ENCODE measurements at regions not wholly inside any gene's neighbourhood (a gene's known extent, or its start where the extent isn't known, plus 50 kb on each side); places are given as distances from the start of the nearest gene placed in this dataset.

GRCh38 chr11:129324533-129325175 lies 51.0 kb upstream of the BARX2 start:
- Histone ChIP-seq H3K4me1 (ENCODE audit: control insufficient read depth, insufficient read depth, low read length) (peaks cover 2% of the 10 kb centered on the region), H3K9me3 (ENCODE audit: control insufficient read depth in 2 of 2, low read length in 2 of 2) (no peaks in the 10 kb centered on the region), H3K4me3 (ENCODE audit: low read length in 2 of 2) (peak overlapping the region in 1 of 2 donors; percentile 49), H3K36me3 (ENCODE audit: control insufficient read depth in 2 of 2, insufficient read depth in 2 of 2, low read length in 2 of 2) (no peaks in the 10 kb centered on the region), H3K9ac (ENCODE audit: low read length in 2 of 2) (no peak overlapping the region), H3K27ac (ENCODE audit: low read length) (no peak overlapping the region), H3K27me3 (ENCODE audit: control insufficient read depth in 1 of 2, insufficient read depth in 2 of 2, low read length in 2 of 2) (no peaks in the 10 kb centered on the region)

- Histone ChIP-seq H3K27me3 (ENCODE audit: control insufficient read depth in 1 of 2, insufficient read depth in 2 of 2, low read length in 2 of 2) (no peaks in the 10 kb centered on the region), H3K4me3 (ENCODE audit: low read length in 2 of 2) (peak overlapping the region in 1 of 2 donors; percentile 49), H3K9me3 (ENCODE audit: control insufficient read depth in 2 of 2, low read length in 2 of 2) (no peaks in the 10 kb centered on the region), H3K27ac (ENCODE audit: low read length) (no peak overlapping the region), H3K9ac (ENCODE audit: low read length in 2 of 2) (no peak overlapping the region), H3K4me1 (ENCODE audit: control insufficient read depth, insufficient read depth, low read length) (peaks cover 2% of the 10 kb centered on the region), H3K36me3 (ENCODE audit: control insufficient read depth in 2 of 2, insufficient read depth in 2 of 2, low read length in 2 of 2) (no peaks in the 10 kb centered on the region)
Measured at GRCh38 chr11:129323896-129324502, 51.6 kb upstream of the BARX2 start.

- Histone ChIP-seq H3K27me3 (ENCODE audit: control insufficient read depth in 1 of 2, insufficient read depth in 2 of 2, low read length in 2 of 2) (no peaks in the 10 kb centered on the region), H3K9me3 (ENCODE audit: control insufficient read depth in 2 of 2, low read length in 2 of 2) (no peaks in the 10 kb centered on the region), H3K27ac (ENCODE audit: low read length) (no peak overlapping the region), H3K4me3 (ENCODE audit: low read length in 2 of 2) (no peak overlapping the region), H3K36me3 (ENCODE audit: control insufficient read depth in 2 of 2, insufficient read depth in 2 of 2, low read length in 2 of 2) (no peaks in the 10 kb centered on the region), H3K9ac (ENCODE audit: low read length in 2 of 2) (no peak overlapping the region), H3K4me1 (ENCODE audit: control insufficient read depth, insufficient read depth, low read length) (peaks cover 2% of the 10 kb centered on the region)
Measured at GRCh38 chr11:129322941-129323340, 52.7 kb upstream of the BARX2 start.

- Histone ChIP-seq H3K4me3 (ENCODE audit: low read length in 2 of 2) (no peak overlapping the region), H3K9me3 (ENCODE audit: control insufficient read depth in 2 of 2, low read length in 2 of 2) (no peaks in the 10 kb centered on the region), H3K27ac (ENCODE audit: low read length) (no peak overlapping the region), H3K4me1 (ENCODE audit: control insufficient read depth, insufficient read depth, low read length) (peaks cover 2% of the 10 kb centered on the region), H3K9ac (ENCODE audit: low read length in 2 of 2) (no peak overlapping the region), H3K27me3 (ENCODE audit: control insufficient read depth in 1 of 2, insufficient read depth in 2 of 2, low read length in 2 of 2) (no peaks in the 10 kb centered on the region), H3K36me3 (ENCODE audit: control insufficient read depth in 2 of 2, insufficient read depth in 2 of 2, low read length in 2 of 2) (no peaks in the 10 kb centered on the region)
Measured at GRCh38 chr11:129321076-129321475, 54.6 kb upstream of the BARX2 start.

- no peaks in the 10 kb centered on the region for H3K9me3 ChIP-seq (ENCODE audit: control insufficient read depth in 2 of 2, low read length in 2 of 2)
- H3K9ac ChIP-seq (ENCODE audit: low read length in 2 of 2): no peak overlapping the region
- no peaks in the 10 kb centered on the region for H3K27me3 ChIP-seq (ENCODE audit: control insufficient read depth in 1 of 2, insufficient read depth in 2 of 2, low read length in 2 of 2)
- no peaks in the 10 kb centered on the region for H3K36me3 ChIP-seq (ENCODE audit: control insufficient read depth in 2 of 2, insufficient read depth in 2 of 2, low read length in 2 of 2)
- peaks cover 2% of the 10 kb centered on the region for H3K4me1 ChIP-seq (ENCODE audit: control insufficient read depth, insufficient read depth, low read length)
- no peak overlapping the region for H3K27ac ChIP-seq (ENCODE audit: low read length)
- H3K4me3 ChIP-seq (ENCODE audit: low read length in 2 of 2): no peak overlapping the region
Measured at GRCh38 chr11:129320494-129320893, 55.2 kb upstream of the BARX2 start.

- no peaks in the 10 kb centered on the region for H3K36me3 ChIP-seq (ENCODE audit: control insufficient read depth in 2 of 2, insufficient read depth in 2 of 2, low read length in 2 of 2)
- no peaks in the 10 kb centered on the region for H3K9me3 ChIP-seq (ENCODE audit: control insufficient read depth in 2 of 2, low read length in 2 of 2)
- H3K27me3 ChIP-seq (ENCODE audit: control insufficient read depth in 1 of 2, insufficient read depth in 2 of 2, low read length in 2 of 2): no peaks in the 10 kb centered on the region
- H3K9ac ChIP-seq (ENCODE audit: low read length in 2 of 2): no peak overlapping the region
- H3K27ac ChIP-seq (ENCODE audit: low read length): no peak overlapping the region
- peaks cover under 1% of the 10 kb centered on the region for H3K4me1 ChIP-seq (ENCODE audit: control insufficient read depth, insufficient read depth, low read length)
- H3K4me3 ChIP-seq (ENCODE audit: low read length in 2 of 2): no peak overlapping the region
Measured at GRCh38 chr11:129319751-129320150, 55.9 kb upstream of the BARX2 start.

GRCh38 chr11:129319201-129319600 lies 56.4 kb upstream of the BARX2 start:
- H3K36me3 ChIP-seq (ENCODE audit: control insufficient read depth in 2 of 2, insufficient read depth in 2 of 2, low read length in 2 of 2): no peaks in the 10 kb centered on the region
- H3K9ac ChIP-seq (ENCODE audit: low read length in 2 of 2): no peak overlapping the region
- no peaks in the 10 kb centered on the region for H3K27me3 ChIP-seq (ENCODE audit: control insufficient read depth in 1 of 2, insufficient read depth in 2 of 2, low read length in 2 of 2)
- H3K4me3 ChIP-seq (ENCODE audit: low read length in 2 of 2): no peak overlapping the region
- H3K27ac ChIP-seq (ENCODE audit: low read length): no peak overlapping the region
- no peaks in the 10 kb centered on the region for H3K9me3 ChIP-seq (ENCODE audit: control insufficient read depth in 2 of 2, low read length in 2 of 2)
- no peaks in the 10 kb centered on the region for H3K4me1 ChIP-seq (ENCODE audit: control insufficient read depth, insufficient read depth, low read length)

- Histone ChIP-seq H3K9ac (ENCODE audit: low read length in 2 of 2) (no peak overlapping the region), H3K27me3 (ENCODE audit: control insufficient read depth in 1 of 2, insufficient read depth in 2 of 2, low read length in 2 of 2) (no peaks in the 10 kb centered on the region), H3K36me3 (ENCODE audit: control insufficient read depth in 2 of 2, insufficient read depth in 2 of 2, low read length in 2 of 2) (no peaks in the 10 kb centered on the region), H3K9me3 (ENCODE audit: control insufficient read depth in 2 of 2, low read length in 2 of 2) (no peaks in the 10 kb centered on the region), H3K4me1 (ENCODE audit: control insufficient read depth, insufficient read depth, low read length) (no peaks in the 10 kb centered on the region), H3K4me3 (ENCODE audit: low read length in 2 of 2) (no peak overlapping the region), H3K27ac (ENCODE audit: low read length) (no peak overlapping the region)
Measured at GRCh38 chr11:129317571-129317970, 58.1 kb upstream of the BARX2 start.

GRCh38 chr11:129316781-129317180 lies 58.9 kb upstream of the BARX2 start:
- no peaks in the 10 kb centered on the region for H3K9me3 ChIP-seq (ENCODE audit: control insufficient read depth in 2 of 2, low read length in 2 of 2)
- H3K4me1 ChIP-seq (ENCODE audit: control insufficient read depth, insufficient read depth, low read length): no peaks in the 10 kb centered on the region
- no peak overlapping the region for H3K4me3 ChIP-seq (ENCODE audit: low read length in 2 of 2)
- no peak overlapping the region for H3K27ac ChIP-seq (ENCODE audit: low read length)
- no peaks in the 10 kb centered on the region for H3K27me3 ChIP-seq (ENCODE audit: control insufficient read depth in 1 of 2, insufficient read depth in 2 of 2, low read length in 2 of 2)
- no peak overlapping the region for H3K9ac ChIP-seq (ENCODE audit: low read length in 2 of 2)
- no peaks in the 10 kb centered on the region for H3K36me3 ChIP-seq (ENCODE audit: control insufficient read depth in 2 of 2, insufficient read depth in 2 of 2, low read length in 2 of 2)

GRCh38 chr11:129315781-129316579 lies 59.7 kb upstream of the BARX2 start:
- H3K9ac ChIP-seq (ENCODE audit: low read length in 2 of 2): no peak overlapping the region
- H3K9me3 ChIP-seq (ENCODE audit: control insufficient read depth in 2 of 2, low read length in 2 of 2): no peaks in the 10 kb centered on the region
- H3K27me3 ChIP-seq (ENCODE audit: control insufficient read depth in 1 of 2, insufficient read depth in 2 of 2, low read length in 2 of 2): no peaks in the 10 kb centered on the region
- H3K36me3 ChIP-seq (ENCODE audit: control insufficient read depth in 2 of 2, insufficient read depth in 2 of 2, low read length in 2 of 2): no peaks in the 10 kb centered on the region
- H3K4me3 ChIP-seq (ENCODE audit: low read length in 2 of 2): no peak overlapping the region
- no peak overlapping the region for H3K27ac ChIP-seq (ENCODE audit: low read length)
- H3K4me1 ChIP-seq (ENCODE audit: control insufficient read depth, insufficient read depth, low read length): no peaks in the 10 kb centered on the region

GRCh38 chr11:129314371-129314770 lies 61.3 kb upstream of the BARX2 start:
- Histone ChIP-seq H3K36me3 (ENCODE audit: control insufficient read depth in 2 of 2, insufficient read depth in 2 of 2, low read length in 2 of 2) (no peaks in the 10 kb centered on the region), H3K9me3 (ENCODE audit: control insufficient read depth in 2 of 2, low read length in 2 of 2) (no peaks in the 10 kb centered on the region), H3K4me1 (ENCODE audit: control insufficient read depth, insufficient read depth, low read length) (no peaks in the 10 kb centered on the region), H3K4me3 (ENCODE audit: low read length in 2 of 2) (no peak overlapping the region), H3K27ac (ENCODE audit: low read length) (no peak overlapping the region), H3K9ac (ENCODE audit: low read length in 2 of 2) (no peak overlapping the region), H3K27me3 (ENCODE audit: control insufficient read depth in 1 of 2, insufficient read depth in 2 of 2, low read length in 2 of 2) (no peaks in the 10 kb centered on the region)

All from stomach smooth muscle (tissue), 2 donors.